HEK293T (cell line): ENCODE measurements at regions not wholly inside any gene's neighbourhood (a gene's known extent, or its start where the extent isn't known, plus 50 kb on each side); places are given as distances from the start of the nearest gene placed in this dataset.

Source experiments
- ARNT ChIP-seq: fragments of 450-650 bp; IDR thresholded peaks from 2 replicates; pipeline ENCODE4 v1.6.1; 2017; ENCODE audit warnings: mild to moderate bottlenecking
- BHLHE40 ChIP-seq: fragments of 450-650 bp; IDR thresholded peaks from 2 replicates; pipeline ENCODE4 v1.6.1; 2016; ENCODE audit warnings: mild to moderate bottlenecking, moderate library complexity, borderline replicate concordance
- ELF4 ChIP-seq: fragments of 450-650 bp; IDR thresholded peaks from 2 replicates; pipeline ENCODE4 v1.6.1; 2017; ENCODE audit warnings: antibody characterized with exemption
- FOXA1 ChIP-seq: fragments of 450-650 bp; IDR thresholded peaks from 2 replicates; pipeline ENCODE4 v1.6.1; 2016; ENCODE audit warnings: mild to moderate bottlenecking
- FOXK2 ChIP-seq: fragments of 450-650 bp; IDR thresholded peaks from 2 replicates; pipeline ENCODE4 v1.6.1; 2016; ENCODE audit warnings: mild to moderate bottlenecking
- FOXM1 ChIP-seq: fragments of 450-650 bp; IDR thresholded peaks from 2 replicates; pipeline ENCODE4 v1.6.1; 2017; ENCODE audit warnings: mild to moderate bottlenecking, borderline replicate concordance
- L3MBTL2 ChIP-seq: fragments of 450-650 bp; conservative IDR thresholded peaks from 2 replicates; pipeline ENCODE4 v1.6.1; 2016; ENCODE audit warnings: mild to moderate bottlenecking
- NFRKB ChIP-seq: fragments of 450-650 bp; IDR thresholded peaks from 2 replicates; pipeline ENCODE4 v1.6.1; 2016; ENCODE audit warnings: mild to moderate bottlenecking, moderate library complexity
- SP1 ChIP-seq: fragments of 450-650 bp; IDR thresholded peaks from 2 replicates; pipeline ENCODE4 v1.6.1; 2017
- SUZ12 ChIP-seq: fragments of 450-650 bp; IDR thresholded peaks from 2 replicates; pipeline ENCODE4 v1.6.1; 2016; ENCODE audit warnings: mild to moderate bottlenecking
- TARDBP ChIP-seq: fragments of 450-650 bp; IDR thresholded peaks from 2 replicates; pipeline ENCODE4 v1.6.1; 2016
- ZNF384 ChIP-seq: fragments of 450-650 bp; IDR thresholded peaks from 2 replicates; pipeline ENCODE4 v1.6.1; 2016

DNA sequence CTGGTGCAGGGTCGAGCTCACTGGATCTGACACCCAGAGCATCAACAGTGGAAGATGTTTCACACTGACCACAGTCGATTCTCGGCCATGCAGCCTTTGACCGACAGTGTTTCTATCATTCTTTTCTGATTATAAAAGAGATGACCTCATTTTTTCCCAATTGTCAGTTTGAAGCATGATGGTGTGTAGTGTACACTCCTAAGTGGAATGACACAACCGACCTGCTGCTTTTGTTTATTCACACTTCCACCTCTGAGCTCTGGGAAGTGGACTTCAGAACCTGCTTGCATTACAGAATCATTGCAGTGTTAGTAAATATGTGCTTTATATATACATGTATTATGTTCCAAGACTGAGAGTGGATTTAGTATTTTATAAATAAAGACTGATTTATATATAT, 128.6 kb downstream of the IRX2 start:
- TF ChIP-seq FOXM1 (no peak), FOXK2 (no peak), FOXA1 (no peak), SP1 (no peak), NFRKB (no peak), BHLHE40 (no peak), ARNT (no peak), ELF4 (no peak), SUZ12 (no peak), TARDBP (no peak), ZNF384 (no peak), L3MBTL2 (no peak)
